KMS-11 (cell line): ENCODE measurements at regions not wholly inside any gene's neighbourhood (a gene's known extent, or its start where the extent isn't known, plus 50 kb on each side); places are given as distances from the start of the nearest gene placed in this dataset.

Experiments used
- H2AFZ ChIP-seq: fragments of 200-600 bp; sonication (generic); 2 replicates; pipeline ENCODE4 v1.6.1; 2016; ENCODE audit warnings: antibody characterized with exemption, mixed run types, low read depth
- H3K27ac ChIP-seq: fragments of 200-600 bp; sonication (generic); 2 replicates; pipeline ENCODE4 v1.6.1; 2016; ENCODE audit warnings: mild to moderate bottlenecking, mixed run types
- H3K27me3 ChIP-seq: fragments of 200-600 bp; sonication (generic); 2 replicates; pipeline ENCODE4 v1.6.1; 2017; ENCODE audit warnings: mild to moderate bottlenecking, low read depth, mixed run types, moderate library complexity; ENCODE audit not compliant: insufficient read depth
- H3K36me3 ChIP-seq: fragments of 200-600 bp; sonication (generic); 2 replicates; pipeline ENCODE4 v1.6.1; 2017; ENCODE audit warnings: mild to moderate bottlenecking, mixed run types; ENCODE audit not compliant: insufficient read depth
- H3K4me1 ChIP-seq: fragments of 200-600 bp; sonication (generic); 2 replicates; pipeline ENCODE4 v1.6.1; 2016; ENCODE audit warnings: mild to moderate bottlenecking, low read depth, mixed run types; ENCODE audit not compliant: poor library complexity, severe bottlenecking
- H3K4me2 ChIP-seq: fragments of 200-600 bp; sonication (generic); 2 replicates; pipeline ENCODE4 v1.7.0; 2016; ENCODE audit warnings: mild to moderate bottlenecking, mixed run types
- H3K4me3 ChIP-seq: fragments of 200-600 bp; sonication (generic); IDR thresholded peaks from 2 replicates; pipeline ENCODE4 v1.6.1; 2017; ENCODE audit warnings: low read depth, low read length, mixed read lengths; ENCODE audit not compliant: insufficient read depth
- H3K79me2 ChIP-seq: fragments of 200-600 bp; sonication (generic); 2 replicates; pipeline ENCODE4 v1.6.1; 2016; ENCODE audit warnings: low read depth, mixed run types; ENCODE audit not compliant: insufficient read depth
- H3K9ac ChIP-seq: fragments of 200-600 bp; sonication (generic); 2 replicates; pipeline ENCODE4 v1.6.1; 2016; ENCODE audit warnings: mild to moderate bottlenecking, mixed run types
- H4K20me1 ChIP-seq: fragments of 200-600 bp; sonication (generic); 2 replicates; pipeline ENCODE4 v1.6.1; 2016; ENCODE audit warnings: mild to moderate bottlenecking, mixed run types; ENCODE audit not compliant: insufficient read depth
- CTCF ChIP-seq: fragments of 200-600 bp; sonication (generic); conservative IDR thresholded peaks from 2 replicates; pipeline ENCODE4 v1.6.1; 2017; ENCODE audit warnings: low read depth, mild to moderate bottlenecking, antibody characterized with exemption, low read length, moderate library complexity, mixed read lengths

- H3K4me3 ChIP-seq = no peak overlapping the region
- TF ChIP-seq CTCF = no peak
- no peaks in the 10 kb centered on the region for H4K20me1 ChIP-seq
- H2AFZ ChIP-seq = no peak overlapping the region
- H3K9ac ChIP-seq = no peak overlapping the region
- H3K27ac ChIP-seq = no peak overlapping the region
- H3K27me3 ChIP-seq = no peaks in the 10 kb centered on the region
- no peaks in the 10 kb centered on the region for H3K36me3 ChIP-seq
- H3K4me2 ChIP-seq = no peak overlapping the region
- H3K79me2 ChIP-seq = no peaks in the 10 kb centered on the region
- no peaks in the 10 kb centered on the region for H3K4me1 ChIP-seq
These were observed 92.6 kb upstream of the ALX4 start for GRCh38 chr11:44402466-44403075.

- TF ChIP-seq CTCF = no peak
- H3K4me2 ChIP-seq = no peak overlapping the region
These were observed 93.2 kb upstream of the ALX4 start for GRCh38 chr11:44403176-44403575.

GRCh38 chr11:44403587-44404273, 93.8 kb upstream of the ALX4 start:
- H3K4me2 ChIP-seq = no peak overlapping the region
- no peak overlapping the region for H3K9ac ChIP-seq
- H4K20me1 ChIP-seq = no peaks in the 10 kb centered on the region
- TF ChIP-seq CTCF = no peak
- H3K79me2 ChIP-seq = no peaks in the 10 kb centered on the region
- no peak overlapping the region for H2AFZ ChIP-seq
- no peaks in the 10 kb centered on the region for H3K4me1 ChIP-seq
- no peak overlapping the region for H3K27ac ChIP-seq
- H3K4me3 ChIP-seq = no peak overlapping the region
- H3K27me3 ChIP-seq = no peaks in the 10 kb centered on the region
- no peaks in the 10 kb centered on the region for H3K36me3 ChIP-seq

More at GRCh38 chr11:44403176-44403575, 93.2 kb upstream of the ALX4 start:
- H3K79me2 ChIP-seq = no peaks in the 10 kb centered on the region
- no peak overlapping the region for H3K4me3 ChIP-seq
- no peak overlapping the region for H3K27ac ChIP-seq
- no peak overlapping the region for H3K9ac ChIP-seq
- H3K4me1 ChIP-seq = no peaks in the 10 kb centered on the region
- H3K27me3 ChIP-seq = no peaks in the 10 kb centered on the region
- H2AFZ ChIP-seq = no peak overlapping the region
- no peaks in the 10 kb centered on the region for H3K36me3 ChIP-seq
- H4K20me1 ChIP-seq = no peaks in the 10 kb centered on the region

- no peaks in the 10 kb centered on the region for H3K4me1 ChIP-seq
- no peak overlapping the region for H2AFZ ChIP-seq
These were observed 94.4 kb upstream of the ALX4 start for GRCh38 chr11:44404301-44404700.

More at GRCh38 chr11:44404301-44404700, 94.4 kb upstream of the ALX4 start:
- TF ChIP-seq CTCF = no peak
- no peaks in the 10 kb centered on the region for H3K27me3 ChIP-seq
- no peaks in the 10 kb centered on the region for H4K20me1 ChIP-seq
- H3K9ac ChIP-seq = no peak overlapping the region
- no peaks in the 10 kb centered on the region for H3K79me2 ChIP-seq
- no peak overlapping the region for H3K27ac ChIP-seq
- no peak overlapping the region for H3K4me3 ChIP-seq
- H3K36me3 ChIP-seq = no peaks in the 10 kb centered on the region
- H3K4me2 ChIP-seq = no peak overlapping the region
